ENCODE measurements at regions not wholly inside any gene's neighbourhood (a gene's known extent, or its start where the extent isn't known, plus 50 kb on each side); places are given as distances from the start of the nearest gene placed in this dataset.
"Not testable (repeated sequence)": the region's sequence is repeated elsewhere in the genome, so short reads cannot be mapped to it uniquely, and the experiment has no call there.

- no peak for DNase-seq (ENCODE audit: low read depth, low spot score)
Measured at GRCh38 chr16:17940584-17941364, 395.8 kb downstream of the NPIPA8 start.

GRCh38 chr16:17939723-17940122 lies 396.8 kb downstream of the NPIPA8 start:
- DNase-seq (ENCODE audit: low read depth, low spot score), result no peak

GRCh38 chr16:17939122-17939536 lies 397.4 kb downstream of the NPIPA8 start:
- no peak for DNase-seq (ENCODE audit: low read depth, low spot score)

GRCh38 chr16:17938546-17938945 lies 398.0 kb downstream of the NPIPA8 start:
- no peak for DNase-seq (ENCODE audit: low read depth, low spot score)

GRCh38 chr16:17936766-17937402 lies 399.7 kb downstream of the NPIPA8 start:
- DNase-seq (ENCODE audit: low read depth, low spot score), result no peak

- no peak for DNase-seq (ENCODE audit: low read depth, low spot score)
Measured at GRCh38 chr16:17930280-17930679, 406.3 kb downstream of the NPIPA8 start.

GRCh38 chr16:17926866-17927399 lies 409.6 kb downstream of the NPIPA8 start:
- no peak for DNase-seq (ENCODE audit: low read depth, low spot score)

- no peak for DNase-seq (ENCODE audit: low read depth, low spot score)
Measured at GRCh38 chr16:17926461-17926860, 410.1 kb downstream of the NPIPA8 start.

GRCh38 chr16:17925761-17926160 lies 410.8 kb downstream of the NPIPA8 start:
- DNase-seq (ENCODE audit: low read depth, low spot score), result no peak

- DNase-seq (ENCODE audit: low read depth, low spot score), result no peak
Measured at GRCh38 chr16:17921357-17921978, 415.1 kb downstream of the NPIPA8 start.

- DNase-seq (ENCODE audit: low read depth, low spot score), result no peak
Measured at GRCh38 chr16:17917316-17918019, 419.1 kb downstream of the NPIPA8 start.

GRCh38 chr16:17915791-17916190 lies 420.7 kb downstream of the NPIPA8 start:
- DNase-seq (ENCODE audit: low read depth, low spot score), result no peak

GRCh38 chr16:17914168-17914567 lies 422.4 kb downstream of the NPIPA8 start:
- DNase-seq (ENCODE audit: low read depth, low spot score), result no peak

GRCh38 chr16:17911578-17911977 lies 425.0 kb downstream of the NPIPA8 start:
- DNase-seq (ENCODE audit: low read depth, low spot score), result not testable (repeated sequence)

GRCh38 chr16:17906626-17907025 lies 429.9 kb downstream of the NPIPA8 start:
- DNase-seq (ENCODE audit: low read depth, low spot score), result not testable (repeated sequence)

GRCh38 chr16:17901309-17901708 lies 430.5 kb upstream of the XYLT1 start:
- DNase-seq (ENCODE audit: low read depth, low spot score), result no peak

- no peak for DNase-seq (ENCODE audit: low read depth, low spot score)
Measured at GRCh38 chr16:17899141-17899540, 428.4 kb upstream of the XYLT1 start.

GRCh38 chr16:17887963-17888362 lies 417.2 kb upstream of the XYLT1 start:
- DNase-seq (ENCODE audit: low read depth, low spot score), result no peak

- DNase-seq (ENCODE audit: low read depth, low spot score), result no peak
Measured at GRCh38 chr16:17885659-17886207, 415.0 kb upstream of the XYLT1 start.

GRCh38 chr16:17877821-17878360 lies 407.1 kb upstream of the XYLT1 start:
- DNase-seq (ENCODE audit: low read depth, low spot score), result no peak

GRCh38 chr16:17866996-17867395 lies 396.2 kb upstream of the XYLT1 start:
- no peak for DNase-seq (ENCODE audit: low read depth, low spot score)
